ENCODE measurements at regions not wholly inside any gene's neighbourhood (a gene's known extent, or its start where the extent isn't known, plus 50 kb on each side); places are given as distances from the start of the nearest gene placed in this dataset.

DNA sequence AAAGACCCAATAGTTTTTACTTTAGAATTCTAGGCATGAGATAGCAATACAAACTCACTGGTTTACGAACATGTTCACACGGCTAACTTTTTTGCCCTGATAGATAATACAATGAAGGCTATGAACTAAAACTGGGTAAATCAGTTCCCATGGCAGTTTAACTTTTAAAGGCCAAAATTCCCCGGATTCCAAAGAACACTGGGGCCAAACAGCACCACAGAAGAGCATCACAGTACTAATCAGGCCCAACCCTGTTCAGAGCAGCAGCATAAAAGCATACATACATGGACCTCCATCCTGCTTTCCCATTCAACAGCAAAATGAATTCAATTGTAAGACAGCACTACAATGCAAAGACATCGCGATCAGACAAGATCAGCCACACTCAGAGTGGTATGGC, 540.3 kb upstream of the CCDC54 start:
- no peak for DNase-seq (ENCODE audit: low spot score)
- H3K4me3 Mint-ChIP-seq (ENCODE audit: unreplicated experiment), result no peak overlapping the region

DNA sequence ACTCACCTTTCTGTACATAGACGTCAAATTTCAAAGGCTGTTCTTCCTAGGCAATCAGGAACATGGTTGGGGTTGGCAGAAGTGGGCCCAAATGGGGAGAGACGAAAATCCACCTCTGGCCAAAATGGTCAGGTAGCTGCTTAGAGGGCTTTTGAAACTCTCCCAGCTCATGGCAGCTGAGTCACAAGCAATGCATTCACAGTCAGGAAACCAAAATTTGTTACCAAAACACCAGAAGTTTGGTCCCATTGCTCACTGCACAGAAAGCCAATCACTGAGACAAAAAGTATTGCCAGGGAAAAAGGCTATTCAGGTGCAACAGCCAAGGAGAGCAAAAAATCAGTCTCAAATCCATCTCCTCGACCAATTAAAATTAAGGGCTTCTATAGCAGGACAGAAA, 539.6 kb upstream of the CCDC54 start:
- TF ChIP-seq, protein P1, sequence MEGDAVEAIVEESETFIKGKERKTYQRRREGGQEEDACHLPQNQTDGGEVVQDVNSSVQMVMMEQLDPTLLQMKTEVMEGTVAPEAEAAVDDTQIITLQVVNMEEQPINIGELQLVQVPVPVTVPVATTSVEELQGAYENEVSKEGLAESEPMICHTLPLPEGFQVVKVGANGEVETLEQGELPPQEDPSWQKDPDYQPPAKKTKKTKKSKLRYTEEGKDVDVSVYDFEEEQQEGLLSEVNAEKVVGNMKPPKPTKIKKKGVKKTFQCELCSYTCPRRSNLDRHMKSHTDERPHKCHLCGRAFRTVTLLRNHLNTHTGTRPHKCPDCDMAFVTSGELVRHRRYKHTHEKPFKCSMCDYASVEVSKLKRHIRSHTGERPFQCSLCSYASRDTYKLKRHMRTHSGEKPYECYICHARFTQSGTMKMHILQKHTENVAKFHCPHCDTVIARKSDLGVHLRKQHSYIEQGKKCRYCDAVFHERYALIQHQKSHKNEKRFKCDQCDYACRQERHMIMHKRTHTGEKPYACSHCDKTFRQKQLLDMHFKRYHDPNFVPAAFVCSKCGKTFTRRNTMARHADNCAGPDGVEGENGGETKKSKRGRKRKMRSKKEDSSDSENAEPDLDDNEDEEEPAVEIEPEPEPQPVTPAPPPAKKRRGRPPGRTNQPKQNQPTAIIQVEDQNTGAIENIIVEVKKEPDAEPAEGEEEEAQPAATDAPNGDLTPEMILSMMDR (IDR thresholded peaks at IDR 0.05), result no peak
- peaks cover 6% of the 10 kb centered on the region for H3K36me3 Mint-ChIP-seq (ENCODE audit: low read depth)
- H3K4me3 Mint-ChIP-seq (ENCODE audit: unreplicated experiment), result no peak overlapping the region
- H3K9me3 Mint-ChIP-seq (ENCODE audit: low read depth), result peaks cover 7% of the 10 kb centered on the region
- DNase-seq (ENCODE audit: low spot score), result no peak
- no peaks in the 10 kb centered on the region for H3K27me3 Mint-ChIP-seq (ENCODE audit: low read depth)
- H3K27ac Mint-ChIP-seq (ENCODE audit: unreplicated experiment), result no peak overlapping the region
- peaks cover 38% of the 10 kb centered on the region for H3K4me1 Mint-ChIP-seq (ENCODE audit: low read depth)

More for the DNA sequence above, 540.3 kb upstream of the CCDC54 start:
- Mint-ChIP-seq H3K4me1 (ENCODE audit: low read depth) (peaks cover 31% of the 10 kb centered on the region), H3K27me3 (ENCODE audit: low read depth) (no peaks in the 10 kb centered on the region), H3K27ac (ENCODE audit: unreplicated experiment) (no peak overlapping the region), H3K36me3 (ENCODE audit: low read depth) (peaks cover 13% of the 10 kb centered on the region), H3K9me3 (ENCODE audit: low read depth) (peaks cover 14% of the 10 kb centered on the region)
- TF ChIP-seq, protein P1 (IDR thresholded peaks at IDR 0.05), result no peak

DNA sequence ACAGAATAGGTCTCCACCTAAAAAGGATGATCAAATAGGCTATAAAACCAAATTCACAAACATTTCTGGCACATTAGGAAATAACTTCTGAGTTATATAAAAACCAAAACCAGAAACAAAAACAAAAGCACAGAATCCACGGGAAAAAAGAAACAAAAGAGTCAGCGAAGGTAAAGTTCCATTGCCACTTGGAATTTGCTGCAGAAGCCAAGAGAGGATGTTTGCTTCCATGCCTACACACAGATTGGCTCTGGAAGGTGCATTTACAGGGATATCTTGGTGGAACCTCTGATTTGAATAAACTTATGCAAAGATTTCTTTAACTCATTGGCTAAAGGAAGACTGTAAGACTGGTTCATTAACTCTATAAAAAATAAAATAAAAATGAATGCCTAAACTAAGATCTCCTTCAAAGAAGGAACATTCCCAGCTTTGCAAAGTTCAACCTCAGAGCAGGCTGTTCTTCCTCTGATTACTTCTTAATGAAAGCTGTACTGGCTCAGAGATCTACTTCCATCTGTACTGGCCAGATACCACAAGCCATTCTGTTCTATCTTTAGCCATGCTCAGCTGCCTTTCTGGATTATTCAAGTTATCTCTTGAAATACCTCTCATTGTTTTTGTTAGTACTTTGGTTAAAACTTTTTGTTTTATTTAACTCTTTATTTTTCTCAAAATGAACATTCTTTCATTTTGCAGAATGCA, 537.5 kb upstream of the CCDC54 start:
- H3K27me3 Mint-ChIP-seq (ENCODE audit: low read depth), result no peaks in the 10 kb centered on the region
- peaks cover 4% of the 10 kb centered on the region for H3K36me3 Mint-ChIP-seq (ENCODE audit: low read depth)
- H3K4me1 Mint-ChIP-seq (ENCODE audit: low read depth), result peaks cover 47% of the 10 kb centered on the region
- peak overlapping the region; percentile 81 for H3K27ac Mint-ChIP-seq (ENCODE audit: unreplicated experiment)
- no peak for DNase-seq (ENCODE audit: low spot score)
- H3K9me3 Mint-ChIP-seq (ENCODE audit: low read depth), result peaks cover 6% of the 10 kb centered on the region
- peak overlapping the region; percentile 31 for H3K4me3 Mint-ChIP-seq (ENCODE audit: unreplicated experiment)
- TF ChIP-seq, protein P1 (IDR thresholded peaks at IDR 0.05), result no peak

DNA sequence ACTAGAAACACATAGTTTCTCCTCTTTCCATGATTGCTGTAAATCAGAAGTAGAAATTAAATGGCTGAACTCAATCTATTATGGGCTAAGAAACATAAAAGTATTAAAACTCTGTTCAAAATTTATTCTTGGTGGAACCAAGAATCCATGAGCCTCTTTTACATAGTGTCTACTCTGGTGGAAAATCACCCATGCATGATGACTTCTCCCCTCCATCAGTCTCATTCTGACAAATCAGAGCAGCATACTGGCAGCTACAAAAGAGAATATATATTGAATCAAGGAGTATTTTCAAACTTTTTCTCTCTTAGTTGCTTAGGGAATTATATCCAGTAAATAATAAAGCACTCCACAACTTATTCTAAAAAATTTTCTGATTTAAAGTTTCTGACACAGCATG, 536.9 kb upstream of the CCDC54 start:
- no peak for DNase-seq (ENCODE audit: low spot score)
- Mint-ChIP-seq H3K4me3 (ENCODE audit: unreplicated experiment) (no peak overlapping the region), H3K27ac (ENCODE audit: unreplicated experiment) (peak overlapping the region; percentile 58), H3K9me3 (ENCODE audit: low read depth) (peaks cover 6% of the 10 kb centered on the region), H3K36me3 (ENCODE audit: low read depth) (peaks cover 4% of the 10 kb centered on the region), H3K27me3 (ENCODE audit: low read depth) (no peaks in the 10 kb centered on the region), H3K4me1 (ENCODE audit: low read depth) (peaks cover 49% of the 10 kb centered on the region)
- TF ChIP-seq, protein P1 (IDR thresholded peaks at IDR 0.05), result no peak

DNA sequence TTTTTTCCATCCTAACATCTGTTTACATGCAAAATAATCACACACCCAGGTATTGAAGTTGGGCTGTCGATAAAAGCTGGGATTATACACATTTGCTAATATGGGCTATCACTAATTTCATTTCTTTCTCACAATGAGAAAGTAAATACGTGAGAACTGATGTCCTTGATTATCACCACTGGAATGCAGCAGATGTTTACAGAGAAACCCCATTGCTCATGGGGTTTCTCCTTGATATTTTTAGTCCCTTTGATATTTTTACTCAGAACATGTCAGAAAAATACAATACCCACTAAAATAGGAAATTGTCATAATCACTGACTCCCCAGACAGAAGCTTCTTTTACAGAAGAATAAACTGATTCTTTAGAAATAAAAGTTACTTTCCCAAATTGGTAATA, 535.1 kb upstream of the CCDC54 start:
- peak overlapping the region; percentile 68 for H3K27ac Mint-ChIP-seq (ENCODE audit: unreplicated experiment)

More for the DNA sequence above, 535.1 kb upstream of the CCDC54 start:
- H3K4me1 Mint-ChIP-seq (ENCODE audit: low read depth), result peaks cover 43% of the 10 kb centered on the region
- TF ChIP-seq, protein P1 (IDR thresholded peaks at IDR 0.05), result no peak
- no peaks in the 10 kb centered on the region for H3K27me3 Mint-ChIP-seq (ENCODE audit: low read depth)
- no peak for DNase-seq (ENCODE audit: low spot score)
- H3K9me3 Mint-ChIP-seq (ENCODE audit: low read depth), result peaks cover 6% of the 10 kb centered on the region
- no peak overlapping the region for H3K4me3 Mint-ChIP-seq (ENCODE audit: unreplicated experiment)
- peaks cover 4% of the 10 kb centered on the region for H3K36me3 Mint-ChIP-seq (ENCODE audit: low read depth)

Measured in chondrocyte (in vitro differentiated cells).